NAMALWA (cell line): ENCODE measurements at regions not wholly inside any gene's neighbourhood (a gene's known extent, or its start where the extent isn't known, plus 50 kb on each side); places are given as distances from the start of the nearest gene placed in this dataset.
"Not testable (repeated sequence)": the region's sequence is repeated elsewhere in the genome, so short reads cannot be mapped to it uniquely, and the experiment has no call there.

Experiments
- DNase-seq: peaks from one replicate; pipeline ENCODE4 v3.0.0-alpha.2; 2015; ENCODE audit warnings: low spot score

DNA sequence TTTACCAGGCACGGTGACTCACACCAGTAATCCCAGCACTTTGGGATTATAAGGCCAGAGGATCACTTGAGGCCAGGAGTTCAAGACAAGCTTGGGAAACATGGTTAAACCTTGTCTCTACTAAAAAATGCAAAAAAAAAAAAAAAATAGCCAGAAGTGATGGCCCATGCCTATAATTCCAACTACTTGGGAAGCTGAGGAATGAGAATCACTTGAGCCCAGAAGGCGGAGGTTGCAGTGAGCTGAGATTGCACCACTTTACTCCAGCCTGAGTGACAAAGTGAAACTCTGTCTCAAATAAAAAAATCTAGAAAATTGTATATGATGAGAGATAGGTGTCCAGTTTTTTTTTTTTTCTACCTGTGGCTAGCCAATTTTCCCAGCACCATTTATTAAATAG is 578.2 kb downstream of the ANKRD7 start:
- DNase-seq, result no peak

DNA sequence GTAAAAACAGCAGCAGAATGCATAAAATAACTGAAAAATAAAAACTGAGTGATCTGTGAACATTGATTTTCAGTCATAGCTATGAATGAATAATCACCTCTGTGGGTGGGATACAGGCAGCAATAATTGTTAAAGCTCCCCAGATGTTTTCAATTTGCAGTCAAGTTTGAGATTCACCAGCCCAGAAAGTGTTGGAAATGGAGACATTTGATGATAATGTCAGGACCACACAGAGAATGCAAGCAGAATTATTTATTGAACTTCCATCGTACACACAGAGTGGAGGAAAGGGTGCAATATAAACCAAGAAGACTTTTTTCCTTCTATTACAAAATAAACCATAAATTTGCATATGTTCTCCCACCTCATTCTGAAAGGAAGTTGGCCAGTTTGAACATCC is 601.7 kb downstream of the ANKRD7 start:
- no peak for DNase-seq

DNA sequence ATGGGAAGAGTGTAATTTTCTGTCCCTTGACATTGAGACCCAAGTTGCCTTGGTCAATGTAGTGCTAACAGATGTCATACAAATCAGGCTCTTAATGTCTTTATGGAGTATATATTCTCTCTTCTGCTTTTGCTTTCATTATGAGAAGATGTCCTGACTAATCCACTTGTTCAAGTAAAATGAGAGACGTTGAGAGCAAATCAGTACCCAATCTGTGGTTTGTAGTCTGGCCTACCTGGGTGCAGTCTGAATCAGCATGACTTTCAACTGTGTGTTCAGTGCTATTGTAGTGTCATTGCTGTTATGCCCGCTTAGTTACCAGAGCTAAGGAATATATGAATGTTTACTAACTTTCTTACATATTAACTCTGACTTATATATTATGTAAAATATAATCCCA is 612.4 kb downstream of the ANKRD7 start:
- no peak for DNase-seq

DNA sequence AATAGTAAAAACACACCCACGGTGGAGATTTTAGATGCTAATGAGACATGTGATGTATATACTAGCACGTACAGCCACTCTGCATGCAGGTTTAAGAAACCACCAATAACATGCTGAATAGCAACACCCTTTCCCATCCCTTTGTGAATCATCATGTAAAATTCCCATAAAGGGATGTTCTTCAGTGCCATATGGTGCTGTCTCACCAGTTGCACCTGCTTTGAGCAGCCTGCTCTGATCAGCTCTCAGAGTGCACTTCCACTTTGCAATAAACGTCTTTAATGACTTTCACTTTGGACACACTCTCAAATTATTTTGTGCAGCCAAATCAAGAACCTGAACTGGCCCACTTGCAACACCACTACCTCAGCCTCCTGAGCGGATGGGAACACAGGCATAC is 615.0 kb downstream of the ANKRD7 start:
- no peak for DNase-seq

DNA sequence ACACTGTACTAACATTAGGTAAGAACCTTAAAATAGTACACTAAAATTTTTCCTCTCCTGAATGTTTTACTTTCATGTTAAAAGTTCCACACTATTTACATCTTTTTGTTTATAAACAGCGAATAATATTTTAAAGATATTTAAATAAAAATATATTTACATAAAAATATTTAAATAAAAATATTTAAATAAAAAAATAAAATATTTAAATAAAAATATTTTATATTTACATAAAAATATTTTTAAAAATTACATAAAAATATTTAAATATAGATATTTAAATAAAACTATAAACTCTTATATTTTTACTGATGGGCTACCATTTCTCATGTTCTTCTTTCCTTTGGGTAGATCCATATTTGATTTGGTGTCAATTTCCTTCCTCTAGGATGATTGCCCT is 619.0 kb downstream of the ANKRD7 start:
- no peak for DNase-seq

DNA sequence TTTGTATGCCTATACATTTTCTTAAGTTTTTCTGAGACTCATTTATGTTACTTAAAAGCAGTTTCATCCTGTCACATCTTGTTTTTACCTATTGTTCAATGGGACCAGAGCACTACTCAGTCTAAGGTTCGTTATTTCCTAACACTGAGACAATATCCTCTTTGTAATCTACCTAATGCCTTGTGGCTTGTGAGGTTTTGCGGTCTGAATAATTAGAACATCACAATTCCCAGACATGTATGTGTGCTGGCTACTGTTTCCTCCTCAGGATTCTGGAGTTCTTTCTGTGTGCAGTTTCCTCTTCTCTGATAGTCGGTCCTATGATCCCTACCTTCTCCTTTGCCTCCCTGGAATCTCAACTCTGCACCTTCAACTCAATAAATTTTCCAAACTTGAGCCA is 620.2 kb downstream of the ANKRD7 start:
- DNase-seq, result no peak

DNA sequence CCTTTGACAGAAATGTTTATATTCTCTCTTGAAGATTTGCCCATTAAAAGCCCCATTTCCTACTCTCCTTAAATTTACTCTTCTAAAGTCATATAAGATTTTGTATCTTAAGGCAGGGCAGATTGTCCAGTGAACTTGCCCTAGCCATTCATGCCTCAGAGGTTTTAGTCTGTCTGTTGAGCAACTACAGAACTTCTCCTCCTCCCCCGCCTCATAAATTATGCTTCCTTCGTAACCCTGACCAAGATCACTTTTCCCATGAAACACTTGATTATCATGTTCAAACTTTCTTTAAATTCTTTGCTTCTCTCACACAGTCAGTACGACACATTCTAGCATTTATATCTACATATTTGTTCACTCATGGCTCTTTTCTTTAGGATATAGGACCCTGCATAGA is 621.3 kb downstream of the ANKRD7 start:
- no peak for DNase-seq

DNA sequence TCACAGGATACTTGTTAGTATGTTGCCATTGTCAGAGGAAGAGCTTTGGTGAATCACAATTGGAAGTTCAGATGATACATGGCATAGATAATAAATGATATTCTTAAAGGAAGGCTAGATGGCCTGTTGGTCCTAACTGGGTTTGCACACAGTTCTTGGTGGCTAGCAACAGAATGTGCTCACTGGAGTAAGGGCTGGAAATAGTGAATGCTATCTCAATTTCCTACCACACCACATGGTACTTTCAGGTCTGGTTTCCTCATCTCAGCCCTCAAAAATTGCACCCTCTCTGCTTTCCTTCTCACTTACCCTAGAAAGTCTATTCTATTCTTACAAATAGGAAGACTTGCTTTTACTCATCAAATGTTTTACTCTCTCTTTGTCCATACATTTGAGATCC is 622.5 kb downstream of the ANKRD7 start:
- DNase-seq, result no peak

DNA sequence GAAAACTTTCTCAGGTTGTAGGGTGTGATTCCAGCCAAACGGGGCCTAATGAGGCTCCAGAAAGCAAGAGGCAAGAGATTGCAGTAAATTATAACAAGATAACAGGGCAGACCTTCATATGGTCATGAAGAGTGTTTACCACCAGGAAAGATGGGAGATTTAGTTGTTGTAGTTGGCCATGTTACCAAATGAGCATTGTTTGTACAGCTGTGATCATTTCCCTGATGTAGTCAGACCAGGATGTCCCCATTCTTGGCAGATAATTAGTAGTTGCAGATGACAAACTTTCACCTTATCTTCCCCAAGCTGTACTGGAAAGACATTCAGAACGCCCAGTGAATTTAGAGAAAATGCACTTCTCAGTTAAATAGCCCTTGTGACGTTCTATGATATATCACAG is 630.8 kb downstream of the ANKRD7 start:
- DNase-seq, result no peak

DNA sequence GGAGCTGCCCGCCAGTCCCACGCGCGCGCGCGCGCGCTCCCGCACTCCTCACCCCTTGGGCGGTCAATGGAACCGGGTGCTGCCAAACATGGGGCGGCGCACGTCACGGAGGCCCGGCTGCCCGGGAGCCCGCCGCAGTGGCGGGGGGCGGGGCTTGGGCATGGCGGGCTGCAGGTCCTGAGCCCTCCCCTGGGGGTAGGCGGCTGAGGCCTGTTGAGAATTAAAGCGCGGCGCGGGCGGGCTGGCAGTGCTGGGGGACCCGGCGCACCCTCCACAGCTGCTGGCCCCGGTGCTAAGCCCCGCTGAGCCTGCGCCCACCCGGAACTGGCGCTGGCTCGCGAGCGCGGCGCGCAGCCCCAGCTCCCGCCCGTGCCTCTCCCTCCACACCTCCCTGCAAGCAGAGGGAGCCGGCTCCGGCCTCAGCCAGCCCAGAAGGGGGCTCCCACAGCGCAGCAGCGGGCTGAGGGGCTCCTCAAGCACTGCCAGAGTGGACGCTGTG is 634.2 kb downstream of the ANKRD7 start:
- DNase-seq, result no peak

DNA sequence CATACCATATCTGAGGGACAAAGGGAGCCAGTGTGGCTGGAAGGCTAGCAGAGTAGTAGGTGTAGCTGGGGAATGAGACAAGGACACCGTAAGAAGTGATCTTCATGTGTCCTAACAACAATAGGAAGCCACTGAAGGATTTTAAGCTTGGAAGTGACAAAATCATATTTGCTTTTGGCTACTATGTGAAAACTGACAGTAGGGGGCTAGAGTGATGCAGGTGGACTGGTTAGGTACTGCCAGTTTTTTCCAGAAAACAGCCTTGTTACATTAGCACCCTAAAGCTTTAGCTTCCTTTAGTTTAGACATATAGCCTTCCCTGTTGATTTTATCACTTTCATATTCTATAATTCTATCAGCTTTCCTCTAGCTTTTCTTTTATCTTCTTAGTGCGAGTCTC is 637.1 kb downstream of the ANKRD7 start:
- no peak for DNase-seq

DNA sequence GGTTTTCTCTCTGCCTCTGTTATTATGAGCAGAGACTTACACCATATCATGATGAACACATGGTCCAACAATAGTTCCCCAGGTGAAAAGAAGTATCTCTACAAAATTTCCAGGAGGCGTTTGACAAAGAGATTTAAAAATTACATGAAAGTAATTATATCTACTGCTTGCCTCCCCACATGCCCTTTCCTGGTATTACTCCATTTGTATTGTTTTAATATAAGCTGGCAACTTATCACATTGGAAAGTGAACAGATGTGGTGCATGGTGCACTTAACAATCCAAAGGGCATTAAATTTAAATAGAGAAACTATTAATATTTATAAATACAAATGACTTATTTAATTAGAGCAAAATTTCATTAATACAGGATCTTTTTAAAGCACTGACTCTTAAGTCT is 638.2 kb downstream of the ANKRD7 start:
- DNase-seq, result no peak

DNA sequence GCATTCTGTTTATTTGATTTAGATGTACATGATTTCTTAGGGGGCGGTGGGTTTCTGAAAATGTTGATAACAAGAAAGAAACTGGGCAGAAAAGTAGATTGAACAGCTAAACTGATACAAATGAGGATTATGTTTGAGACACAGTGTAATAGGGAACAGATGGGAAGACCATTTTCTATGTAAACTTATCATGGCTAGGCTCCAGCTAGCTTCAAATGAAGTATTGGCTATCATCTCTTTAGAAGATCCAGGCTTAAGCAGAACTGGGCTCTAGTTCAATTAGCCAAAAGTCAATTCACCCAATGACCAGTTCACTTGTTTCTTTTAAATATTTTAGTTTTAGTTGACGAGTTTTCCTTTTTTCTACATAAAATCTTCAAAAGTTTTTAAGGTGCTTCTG is 639.5 kb downstream of the ANKRD7 start:
- no peak for DNase-seq

DNA sequence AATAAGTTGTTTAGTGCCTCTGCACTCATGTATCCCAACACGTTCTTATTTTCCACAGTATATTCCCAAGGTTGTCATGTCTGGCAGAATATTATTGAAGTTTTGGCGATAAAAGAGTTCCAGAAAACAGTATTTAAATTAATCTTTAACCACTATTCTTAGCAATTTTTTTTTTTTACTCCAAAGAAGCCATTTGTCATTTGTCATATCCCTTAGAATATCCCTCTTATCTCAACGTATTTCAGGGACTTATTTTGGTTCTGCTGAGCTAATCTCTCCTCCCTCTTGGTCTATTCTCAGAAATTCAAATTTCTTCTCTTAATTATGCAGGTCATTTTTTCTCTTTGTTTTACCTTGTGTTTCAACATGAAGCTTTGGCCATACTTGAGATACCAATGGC is 643.4 kb downstream of the ANKRD7 start:
- no peak for DNase-seq

DNA sequence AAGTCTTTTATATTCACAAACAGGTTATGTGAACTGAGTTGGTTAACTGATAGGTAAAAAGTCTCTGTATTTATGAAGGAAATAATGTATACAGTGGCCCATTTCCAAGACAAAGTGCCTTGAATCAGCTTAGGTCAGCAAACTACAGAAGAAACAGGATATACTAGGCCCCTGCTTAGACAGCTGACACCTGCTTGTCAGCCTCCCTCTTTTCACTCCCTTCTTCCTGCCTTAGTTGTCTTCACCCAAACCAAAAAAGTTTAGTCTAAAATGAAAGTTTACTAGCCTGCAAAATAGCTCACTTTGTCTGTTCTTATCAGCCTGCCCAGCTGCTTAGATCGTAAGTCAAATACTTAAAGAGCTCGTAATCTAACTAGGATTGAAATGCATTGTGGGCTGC is 644.6 kb downstream of the ANKRD7 start:
- DNase-seq, result not testable (repeated sequence)

DNA sequence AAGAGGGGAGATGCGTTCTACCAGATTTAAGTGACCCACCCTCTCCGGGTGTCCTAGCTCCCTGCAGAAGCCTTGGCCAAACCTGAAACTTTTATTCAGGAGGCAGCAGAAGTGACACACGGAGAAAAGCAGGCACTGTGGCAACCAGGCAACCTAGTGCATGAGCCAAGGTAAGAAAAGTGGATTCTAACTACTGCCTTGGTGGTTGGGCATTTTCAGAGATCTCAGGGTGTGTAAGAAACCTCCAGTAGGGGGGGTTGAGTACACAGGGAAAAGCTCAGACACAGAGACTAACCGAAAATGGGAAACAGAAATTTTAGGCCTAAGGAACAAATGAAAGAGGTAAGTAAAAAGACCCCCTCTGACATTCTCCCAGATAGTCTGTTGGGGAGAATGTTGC is 645.7 kb downstream of the ANKRD7 start:
- peak; percentile 43 for DNase-seq

DNA sequence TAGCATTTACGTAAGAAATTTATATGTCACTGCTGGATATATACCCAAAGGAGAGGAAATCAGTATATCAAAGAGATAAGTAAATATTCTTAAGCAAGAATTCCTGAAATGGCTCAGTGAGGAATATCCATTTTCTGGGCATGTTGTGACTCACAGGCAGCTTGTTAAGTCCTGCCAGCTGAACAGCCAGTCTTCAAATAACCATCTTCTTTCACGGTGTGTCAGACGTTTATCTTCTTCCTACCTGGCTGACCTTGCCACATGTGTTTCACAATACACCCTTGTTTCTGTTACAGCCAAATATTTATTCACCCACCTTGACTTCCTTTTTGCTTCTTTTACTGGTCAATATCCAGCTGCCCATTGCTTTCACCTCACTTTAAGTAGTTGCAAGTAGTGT is 648.1 kb downstream of the ANKRD7 start:
- no peak for DNase-seq

DNA sequence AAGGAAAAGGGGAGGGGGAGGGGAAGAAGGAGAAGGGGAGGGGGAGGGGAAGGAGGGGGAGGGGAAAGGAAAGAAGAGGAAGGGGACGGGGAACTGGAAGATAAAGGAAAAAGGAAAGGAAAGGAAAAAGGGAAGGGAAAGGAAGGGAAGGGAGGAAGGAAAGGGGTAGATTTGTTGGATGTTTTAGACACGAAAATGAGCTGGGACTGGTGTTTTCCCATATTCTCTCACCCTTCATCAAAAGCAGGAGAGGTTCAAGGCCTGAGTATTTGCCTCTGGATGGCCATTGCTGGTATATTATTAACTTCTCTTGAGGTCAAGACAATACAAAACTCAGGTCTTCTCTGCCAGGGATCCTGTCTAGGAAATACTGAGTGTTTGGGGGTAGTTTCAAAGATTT is 652.7 kb downstream of the ANKRD7 start:
- no peak for DNase-seq

DNA sequence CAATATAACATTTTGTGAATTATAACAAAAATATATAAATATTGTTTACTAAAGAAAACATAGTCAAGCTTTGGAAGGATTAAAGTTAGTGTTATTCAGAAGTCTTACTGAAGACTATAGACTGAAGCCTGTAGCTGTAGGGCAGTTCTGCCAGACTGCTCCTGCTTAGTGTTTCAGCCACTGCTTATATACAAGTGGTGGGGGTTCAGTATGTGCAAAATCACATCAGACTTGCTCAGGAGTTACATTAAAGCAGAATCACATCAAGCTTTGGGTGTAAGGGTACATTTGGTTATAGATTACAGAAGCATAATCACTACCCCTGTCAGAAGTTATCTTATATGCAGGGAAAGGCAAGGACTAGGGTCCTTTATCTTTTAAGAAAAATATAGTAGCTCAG is 653.8 kb downstream of the ANKRD7 start:
- no peak for DNase-seq

DNA sequence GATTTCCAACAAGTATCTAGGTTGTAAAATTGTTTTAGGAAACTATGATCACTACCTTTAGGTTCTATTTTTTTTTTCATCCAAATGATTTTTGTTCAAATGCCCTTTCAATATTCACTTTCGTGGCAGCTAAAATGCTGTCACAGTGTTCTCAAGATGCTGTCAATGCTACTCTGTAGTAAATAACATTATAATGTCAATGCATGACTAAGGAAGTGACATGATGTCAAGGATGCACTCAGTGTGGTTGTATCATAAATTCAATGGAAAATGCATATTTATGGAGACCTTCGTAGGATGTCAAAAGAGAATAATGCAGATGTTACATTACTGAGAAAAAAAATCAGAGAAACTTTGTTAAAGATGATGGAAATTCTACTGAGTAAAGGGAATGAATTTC is 673.8 kb downstream of the ANKRD7 start:
- no peak for DNase-seq

DNA sequence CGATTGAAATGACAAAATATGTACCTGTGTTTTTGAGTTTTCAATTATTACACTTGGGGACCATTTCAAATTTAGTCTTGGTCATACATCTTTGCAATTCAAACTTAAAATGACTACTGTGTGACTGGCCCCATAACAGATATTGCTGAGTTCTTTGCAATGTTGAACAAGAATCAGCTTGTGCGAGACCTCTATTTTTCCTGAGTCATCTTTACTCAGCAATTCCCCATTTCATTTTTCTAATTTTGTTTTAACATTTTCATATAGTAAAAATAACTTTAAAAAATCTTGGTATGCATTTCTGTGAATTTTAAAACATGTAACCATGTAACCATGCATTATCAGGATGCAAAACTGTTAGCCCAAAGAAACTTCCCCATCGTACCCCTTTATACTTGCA is 678.1 kb downstream of the ANKRD7 start:
- no peak for DNase-seq

DNA sequence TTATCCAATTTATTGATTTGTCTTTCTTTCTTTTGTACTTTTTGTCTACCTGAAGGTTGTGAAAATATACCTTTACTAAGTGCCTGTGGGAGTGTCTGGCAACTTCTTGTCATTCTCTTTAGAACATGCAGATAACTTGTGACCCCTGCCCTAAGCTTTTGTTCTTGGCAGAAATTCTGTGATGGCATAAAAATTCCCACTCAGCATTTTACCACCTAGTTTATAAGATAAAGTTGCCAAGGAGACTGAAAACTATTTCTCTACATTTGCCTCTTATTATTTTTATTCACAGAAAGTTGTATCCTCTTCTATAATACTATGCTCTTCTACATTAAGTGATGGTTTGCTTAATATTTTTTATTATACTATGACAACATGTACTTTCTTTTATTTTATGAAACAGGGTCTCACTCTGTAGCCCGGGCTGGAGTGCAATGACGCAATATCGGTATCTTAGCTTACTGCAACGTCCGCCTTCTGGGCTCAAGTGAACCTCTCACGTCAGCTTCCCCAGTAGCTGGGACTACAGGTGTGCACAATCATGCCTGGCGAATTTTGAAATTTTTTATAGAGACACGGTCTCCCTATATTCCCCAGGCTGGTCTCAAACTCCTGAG is 683.5 kb downstream of the ANKRD7 start:
- no peak for DNase-seq

DNA sequence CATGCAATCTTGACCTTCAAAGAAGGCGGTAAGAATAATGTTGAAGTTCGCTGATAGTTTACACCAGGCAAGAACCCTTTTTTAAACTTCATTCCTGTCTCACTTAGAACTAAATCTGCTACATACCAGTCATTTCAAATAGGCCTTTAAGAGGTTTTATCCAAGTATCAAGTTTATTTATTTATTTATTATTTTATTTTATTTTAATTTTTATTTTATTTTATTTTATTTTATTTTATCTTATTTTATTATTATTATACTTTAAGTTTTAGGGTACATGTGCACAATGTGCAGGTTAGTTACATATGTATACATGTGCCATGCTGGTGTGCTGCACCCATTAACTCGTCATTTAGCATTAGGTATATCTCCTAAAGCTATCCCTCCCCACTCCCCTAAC is 691.6 kb downstream of the ANKRD7 start:
- not testable (repeated sequence) for DNase-seq

DNA sequence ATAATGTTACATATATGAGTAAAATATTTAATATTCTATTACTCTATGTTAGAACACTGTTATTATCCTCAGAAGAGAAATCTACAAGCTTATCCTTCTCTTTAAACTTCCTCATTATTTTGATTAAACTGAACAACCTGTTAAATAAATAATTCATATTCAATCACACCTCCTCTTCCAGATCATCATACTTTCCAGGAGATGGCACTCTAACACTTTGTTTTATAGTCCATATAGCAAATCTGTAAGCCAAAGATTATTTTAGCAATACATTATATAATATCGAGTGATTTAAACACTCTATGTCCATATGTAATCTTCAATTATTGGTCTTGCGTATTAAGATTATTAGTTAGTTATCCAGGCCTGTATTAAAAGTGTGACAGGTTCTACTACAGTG is 694.1 kb downstream of the ANKRD7 start:
- DNase-seq, result peak; percentile 59

DNA sequence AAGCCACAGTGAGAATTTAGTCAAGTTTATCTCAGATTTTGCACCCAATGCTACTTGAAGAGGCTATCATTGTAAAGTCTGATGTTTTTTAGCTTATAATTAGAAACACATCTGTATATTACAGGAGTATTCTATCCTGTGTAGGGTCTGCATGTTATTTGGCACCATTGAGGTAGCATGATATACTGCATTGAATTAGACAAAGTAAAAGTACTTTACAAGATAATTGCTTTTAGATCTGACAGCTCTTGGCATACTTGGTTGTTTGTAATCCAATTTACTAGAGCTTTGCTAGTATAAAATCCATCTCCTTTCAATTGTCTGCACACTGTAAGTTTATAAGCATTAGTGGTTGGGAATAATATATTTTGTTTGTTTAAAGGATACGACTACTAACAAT is 714.3 kb downstream of the ANKRD7 start:
- no peak for DNase-seq
